ENCODE measurements at regions not wholly inside any gene's neighbourhood (a gene's known extent, or its start where the extent isn't known, plus 50 kb on each side); places are given as distances from the start of the nearest gene placed in this dataset.

GRCh38 chr2:128438091-128438490 lies 119.4 kb upstream of the HS6ST1 start:
- ChIA-PET POLR2A (no interaction called here), CTCF (no interaction called here)
- DNase-seq (ENCODE audit: low spot score), result no peak
- Mint-ChIP-seq H3K27me3 (ENCODE audit: low read depth) (no peaks in the 10 kb centered on the region), H3K4me3 (no peak overlapping the region), H3K9me3 (no peaks in the 10 kb centered on the region), H3K4me1 (peaks cover 15% of the 10 kb centered on the region), H3K27ac (no peak overlapping the region), H3K36me3 (no peaks in the 10 kb centered on the region)
- no peak for TF ChIP-seq ZNF532 (CRISPR knock-in tag; IDR thresholded peaks at IDR 0.05; ENCODE audit: borderline replicate concordance)
- no peak for TF ChIP-seq AFF4 (CRISPR knock-in tag; IDR thresholded peaks at IDR 0.05; ENCODE audit: borderline replicate concordance)
- no peak for TF ChIP-seq MLX (CRISPR knock-in tag; IDR thresholded peaks at IDR 0.05)
- no peak for TF ChIP-seq TEAD4 (CRISPR knock-in tag; IDR thresholded peaks at IDR 0.05)
- ATAC-seq, result no peak

- DNase-seq (ENCODE audit: low spot score) (no peak), ATAC-seq (no peak)
- ChIA-PET CTCF (no interaction called here), POLR2A (no interaction called here)
- Mint-ChIP-seq H3K4me1 (peaks cover 20% of the 10 kb centered on the region), H3K27me3 (ENCODE audit: low read depth) (no peaks in the 10 kb centered on the region), H3K27ac (no peak overlapping the region), H3K36me3 (no peaks in the 10 kb centered on the region), H3K4me3 (no peak overlapping the region), H3K9me3 (no peaks in the 10 kb centered on the region)
- TF ChIP-seq MLX (CRISPR knock-in tag; IDR thresholded peaks at IDR 0.05) (no peak), JUN (CRISPR knock-in tag; IDR thresholded peaks at IDR 0.05) (no peak), STAT6 (CRISPR knock-in tag; conservative IDR thresholded peaks at IDR 0.05; ENCODE audit: low read depth) (no peak), ETV6 (CRISPR knock-in tag; IDR thresholded peaks at IDR 0.05) (no peak), ATF3 (CRISPR knock-in tag; conservative IDR thresholded peaks at IDR 0.05) (no peak), ZBTB21 (CRISPR knock-in tag; IDR thresholded peaks at IDR 0.05; ENCODE audit: borderline replicate concordance) (no peak), ZMAT4 (CRISPR knock-in tag; IDR thresholded peaks at IDR 0.05) (no peak), SP1 (CRISPR knock-in tag; conservative IDR thresholded peaks at IDR 0.05) (no peak), E2F4 (CRISPR knock-in tag; IDR thresholded peaks at IDR 0.05; ENCODE audit: borderline replicate concordance, low read depth) (no peak), KAT7 (CRISPR knock-in tag; IDR thresholded peaks at IDR 0.05; ENCODE audit: borderline replicate concordance) (no peak)
These were observed 119.9 kb upstream of the HS6ST1 start for GRCh38 chr2:128438586-128438985.
